ENCODE measurements at regions not wholly inside any gene's neighbourhood (a gene's known extent, or its start where the extent isn't known, plus 50 kb on each side); places are given as distances from the start of the nearest gene placed in this dataset.

DNA sequence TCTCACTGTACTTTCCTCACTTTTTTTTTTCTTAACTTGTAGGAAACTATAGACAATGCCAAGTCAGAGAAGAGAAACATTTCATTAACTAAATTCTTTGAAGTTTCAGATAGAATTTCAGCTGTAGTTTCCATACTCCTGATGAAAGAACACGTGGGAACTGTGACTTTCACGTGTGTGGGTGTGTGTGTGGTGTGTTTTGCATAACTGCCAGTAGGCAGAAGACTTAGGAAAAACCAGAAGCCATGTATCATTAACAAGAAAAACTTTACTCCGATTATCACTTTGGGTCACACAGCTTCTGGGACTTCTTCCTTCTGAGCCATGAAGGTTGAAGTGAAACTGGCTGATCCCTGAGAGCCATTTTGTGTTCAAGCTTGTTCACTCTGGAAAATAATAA lies 483.3 kb downstream of the TFAP2B start:
- Histone ChIP-seq H2AFZ (no peak overlapping the region), H4K20me1 (replicated peaks; ENCODE audit: insufficient read depth) (no peaks in the 10 kb centered on the region), H3F3A (replicated peaks; ENCODE audit: low read depth) (no peaks in the 10 kb centered on the region), H3K4me3 (no peak overlapping the region), H3K4me1 (ENCODE audit: insufficient read depth) (no peaks in the 10 kb centered on the region), H3K79me2 (replicated peaks; ENCODE audit: insufficient read depth) (no peaks in the 10 kb centered on the region), H3K4me2 (no peak overlapping the region), H3K9me2 (ENCODE audit: insufficient read depth) (peaks cover 11% of the 10 kb centered on the region; the same call in 1 of the 2 replicates), H3K27me3 (ENCODE audit: insufficient read depth) (no peaks in the 10 kb centered on the region), H3K36me3 (ENCODE audit: insufficient read depth) (no peaks in the 10 kb centered on the region), H3K27ac (ENCODE audit: low read depth) (no peak overlapping the region)
- Mint-ChIP-seq H3K9me3 (no peaks in the 10 kb centered on the region), H3K36me3 (ENCODE audit: low read depth) (no peaks in the 10 kb centered on the region), H3K27me3 (ENCODE audit: insufficient read depth, low read depth, poor library complexity) (peaks cover 1% of the 10 kb centered on the region), H3K4me3 (no peak overlapping the region), H3K4me1 (peaks cover 6% of the 10 kb centered on the region; the same call in 2 of the 3 replicates), H3K27ac (no peak overlapping the region)
- TF ChIP-seq, protein P1, sequence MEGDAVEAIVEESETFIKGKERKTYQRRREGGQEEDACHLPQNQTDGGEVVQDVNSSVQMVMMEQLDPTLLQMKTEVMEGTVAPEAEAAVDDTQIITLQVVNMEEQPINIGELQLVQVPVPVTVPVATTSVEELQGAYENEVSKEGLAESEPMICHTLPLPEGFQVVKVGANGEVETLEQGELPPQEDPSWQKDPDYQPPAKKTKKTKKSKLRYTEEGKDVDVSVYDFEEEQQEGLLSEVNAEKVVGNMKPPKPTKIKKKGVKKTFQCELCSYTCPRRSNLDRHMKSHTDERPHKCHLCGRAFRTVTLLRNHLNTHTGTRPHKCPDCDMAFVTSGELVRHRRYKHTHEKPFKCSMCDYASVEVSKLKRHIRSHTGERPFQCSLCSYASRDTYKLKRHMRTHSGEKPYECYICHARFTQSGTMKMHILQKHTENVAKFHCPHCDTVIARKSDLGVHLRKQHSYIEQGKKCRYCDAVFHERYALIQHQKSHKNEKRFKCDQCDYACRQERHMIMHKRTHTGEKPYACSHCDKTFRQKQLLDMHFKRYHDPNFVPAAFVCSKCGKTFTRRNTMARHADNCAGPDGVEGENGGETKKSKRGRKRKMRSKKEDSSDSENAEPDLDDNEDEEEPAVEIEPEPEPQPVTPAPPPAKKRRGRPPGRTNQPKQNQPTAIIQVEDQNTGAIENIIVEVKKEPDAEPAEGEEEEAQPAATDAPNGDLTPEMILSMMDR (conservative IDR thresholded peaks at IDR 0.05; ENCODE audit: low read depth in 2 of 2): no peak
- no peak for TF ChIP-seq ZNF114 (CRISPR knock-in tag; IDR thresholded peaks at IDR 0.05)
- TF ChIP-seq, protein P2, sequence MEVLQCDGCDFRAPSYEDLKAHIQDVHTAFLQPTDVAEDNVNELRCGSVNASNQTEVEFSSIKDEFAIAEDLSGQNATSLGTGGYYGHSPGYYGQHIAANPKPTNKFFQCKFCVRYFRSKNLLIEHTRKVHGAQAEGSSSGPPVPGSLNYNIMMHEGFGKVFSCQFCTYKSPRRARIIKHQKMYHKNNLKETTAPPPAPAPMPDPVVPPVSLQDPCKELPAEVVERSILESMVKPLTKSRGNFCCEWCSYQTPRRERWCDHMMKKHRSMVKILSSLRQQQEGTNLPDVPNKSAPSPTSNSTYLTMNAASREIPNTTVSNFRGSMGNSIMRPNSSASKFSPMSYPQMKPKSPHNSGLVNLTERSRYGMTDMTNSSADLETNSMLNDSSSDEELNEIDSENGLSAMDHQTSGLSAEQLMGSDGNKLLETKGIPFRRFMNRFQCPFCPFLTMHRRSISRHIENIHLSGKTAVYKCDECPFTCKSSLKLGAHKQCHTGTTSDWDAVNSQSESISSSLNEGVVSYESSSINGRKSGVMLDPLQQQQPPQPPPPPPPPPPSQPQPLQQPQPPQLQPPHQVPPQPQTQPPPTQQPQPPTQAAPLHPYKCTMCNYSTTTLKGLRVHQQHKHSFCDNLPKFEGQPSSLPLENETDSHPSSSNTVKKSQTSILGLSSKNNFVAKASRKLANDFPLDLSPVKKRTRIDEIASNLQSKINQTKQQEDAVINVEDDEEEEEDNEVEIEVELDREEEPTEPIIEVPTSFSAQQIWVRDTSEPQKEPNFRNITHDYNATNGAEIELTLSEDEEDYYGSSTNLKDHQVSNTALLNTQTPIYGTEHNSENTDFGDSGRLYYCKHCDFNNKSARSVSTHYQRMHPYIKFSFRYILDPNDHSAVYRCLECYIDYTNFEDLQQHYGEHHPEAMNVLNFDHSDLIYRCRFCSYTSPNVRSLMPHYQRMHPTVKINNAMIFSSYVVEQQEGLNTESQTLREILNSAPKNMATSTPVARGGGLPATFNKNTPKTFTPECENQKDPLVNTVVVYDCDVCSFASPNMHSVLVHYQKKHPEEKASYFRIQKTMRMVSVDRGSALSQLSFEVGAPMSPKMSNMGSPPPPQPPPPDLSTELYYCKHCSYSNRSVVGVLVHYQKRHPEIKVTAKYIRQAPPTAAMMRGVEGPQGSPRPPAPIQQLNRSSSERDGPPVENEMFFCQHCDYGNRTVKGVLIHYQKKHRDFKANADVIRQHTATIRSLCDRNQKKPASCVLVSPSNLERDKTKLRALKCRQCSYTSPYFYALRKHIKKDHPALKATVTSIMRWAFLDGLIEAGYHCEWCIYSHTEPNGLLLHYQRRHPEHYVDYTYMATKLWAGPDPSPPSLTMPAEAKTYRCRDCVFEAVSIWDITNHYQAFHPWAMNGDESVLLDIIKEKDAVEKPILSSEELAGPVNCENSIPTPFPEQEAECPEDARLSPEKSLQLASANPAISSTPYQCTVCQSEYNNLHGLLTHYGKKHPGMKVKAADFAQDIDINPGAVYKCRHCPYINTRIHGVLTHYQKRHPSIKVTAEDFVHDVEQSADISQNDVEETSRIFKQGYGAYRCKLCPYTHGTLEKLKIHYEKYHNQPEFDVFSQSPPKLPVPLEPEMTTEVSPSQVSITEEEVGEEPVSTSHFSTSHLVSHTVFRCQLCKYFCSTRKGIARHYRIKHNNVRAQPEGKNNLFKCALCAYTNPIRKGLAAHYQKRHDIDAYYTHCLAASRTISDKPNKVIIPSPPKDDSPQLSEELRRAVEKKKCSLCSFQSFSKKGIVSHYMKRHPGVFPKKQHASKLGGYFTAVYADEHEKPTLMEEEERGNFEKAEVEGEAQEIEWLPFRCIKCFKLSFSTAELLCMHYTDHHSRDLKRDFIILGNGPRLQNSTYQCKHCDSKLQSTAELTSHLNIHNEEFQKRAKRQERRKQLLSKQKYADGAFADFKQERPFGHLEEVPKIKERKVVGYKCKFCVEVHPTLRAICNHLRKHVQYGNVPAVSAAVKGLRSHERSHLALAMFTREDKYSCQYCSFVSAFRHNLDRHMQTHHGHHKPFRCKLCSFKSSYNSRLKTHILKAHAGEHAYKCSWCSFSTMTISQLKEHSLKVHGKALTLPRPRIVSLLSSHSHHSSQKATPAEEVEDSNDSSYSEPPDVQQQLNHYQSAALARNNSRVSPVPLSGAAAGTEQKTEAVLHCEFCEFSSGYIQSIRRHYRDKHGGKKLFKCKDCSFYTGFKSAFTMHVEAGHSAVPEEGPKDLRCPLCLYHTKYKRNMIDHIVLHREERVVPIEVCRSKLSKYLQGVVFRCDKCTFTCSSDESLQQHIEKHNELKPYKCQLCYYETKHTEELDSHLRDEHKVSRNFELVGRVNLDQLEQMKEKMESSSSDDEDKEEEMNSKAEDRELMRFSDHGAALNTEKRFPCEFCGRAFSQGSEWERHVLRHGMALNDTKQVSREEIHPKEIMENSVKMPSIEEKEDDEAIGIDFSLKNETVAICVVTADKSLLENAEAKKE (CRISPR knock-in tag; IDR thresholded peaks at IDR 0.05): no peak
- TF ChIP-seq POLR2AphosphoS5 (IDR thresholded peaks at IDR 0.05; ENCODE audit: low read depth): no peak
- TF ChIP-seq NANOG (IDR thresholded peaks at IDR 0.05; ENCODE audit: borderline replicate concordance): no peak
- TF ChIP-seq, protein P3, sequence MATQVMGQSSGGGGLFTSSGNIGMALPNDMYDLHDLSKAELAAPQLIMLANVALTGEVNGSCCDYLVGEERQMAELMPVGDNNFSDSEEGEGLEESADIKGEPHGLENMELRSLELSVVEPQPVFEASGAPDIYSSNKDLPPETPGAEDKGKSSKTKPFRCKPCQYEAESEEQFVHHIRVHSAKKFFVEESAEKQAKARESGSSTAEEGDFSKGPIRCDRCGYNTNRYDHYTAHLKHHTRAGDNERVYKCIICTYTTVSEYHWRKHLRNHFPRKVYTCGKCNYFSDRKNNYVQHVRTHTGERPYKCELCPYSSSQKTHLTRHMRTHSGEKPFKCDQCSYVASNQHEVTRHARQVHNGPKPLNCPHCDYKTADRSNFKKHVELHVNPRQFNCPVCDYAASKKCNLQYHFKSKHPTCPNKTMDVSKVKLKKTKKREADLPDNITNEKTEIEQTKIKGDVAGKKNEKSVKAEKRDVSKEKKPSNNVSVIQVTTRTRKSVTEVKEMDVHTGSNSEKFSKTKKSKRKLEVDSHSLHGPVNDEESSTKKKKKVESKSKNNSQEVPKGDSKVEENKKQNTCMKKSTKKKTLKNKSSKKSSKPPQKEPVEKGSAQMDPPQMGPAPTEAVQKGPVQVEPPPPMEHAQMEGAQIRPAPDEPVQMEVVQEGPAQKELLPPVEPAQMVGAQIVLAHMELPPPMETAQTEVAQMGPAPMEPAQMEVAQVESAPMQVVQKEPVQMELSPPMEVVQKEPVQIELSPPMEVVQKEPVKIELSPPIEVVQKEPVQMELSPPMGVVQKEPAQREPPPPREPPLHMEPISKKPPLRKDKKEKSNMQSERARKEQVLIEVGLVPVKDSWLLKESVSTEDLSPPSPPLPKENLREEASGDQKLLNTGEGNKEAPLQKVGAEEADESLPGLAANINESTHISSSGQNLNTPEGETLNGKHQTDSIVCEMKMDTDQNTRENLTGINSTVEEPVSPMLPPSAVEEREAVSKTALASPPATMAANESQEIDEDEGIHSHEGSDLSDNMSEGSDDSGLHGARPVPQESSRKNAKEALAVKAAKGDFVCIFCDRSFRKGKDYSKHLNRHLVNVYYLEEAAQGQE (IDR thresholded peaks at IDR 0.05; ENCODE audit: unreplicated experiment): no peak
- TF ChIP-seq, protein P4, sequence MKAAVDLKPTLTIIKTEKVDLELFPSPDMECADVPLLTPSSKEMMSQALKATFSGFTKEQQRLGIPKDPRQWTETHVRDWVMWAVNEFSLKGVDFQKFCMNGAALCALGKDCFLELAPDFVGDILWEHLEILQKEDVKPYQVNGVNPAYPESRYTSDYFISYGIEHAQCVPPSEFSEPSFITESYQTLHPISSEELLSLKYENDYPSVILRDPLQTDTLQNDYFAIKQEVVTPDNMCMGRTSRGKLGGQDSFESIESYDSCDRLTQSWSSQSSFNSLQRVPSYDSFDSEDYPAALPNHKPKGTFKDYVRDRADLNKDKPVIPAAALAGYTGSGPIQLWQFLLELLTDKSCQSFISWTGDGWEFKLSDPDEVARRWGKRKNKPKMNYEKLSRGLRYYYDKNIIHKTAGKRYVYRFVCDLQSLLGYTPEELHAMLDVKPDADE (IDR thresholded peaks at IDR 0.05): no peak
- no peak for TF ChIP-seq JUNB (IDR thresholded peaks at IDR 0.05; ENCODE audit: unreplicated experiment)
- ATAC-seq (no peak), DNase-seq (ENCODE audit: low spot score) (no peak)
